Right renal cortex interstitium (tissue), 3 donors: ENCODE measurements at regions not wholly inside any gene's neighbourhood (a gene's known extent, or its start where the extent isn't known, plus 50 kb on each side); places are given as distances from the start of the nearest gene placed in this dataset.
A peak's percentile ranks its signal among the peaks of the same experiment; 100 is the strongest.
"Not testable (repeated sequence)": the region's sequence is repeated elsewhere in the genome, so short reads cannot be mapped to it uniquely, and the experiment has no call there.

ENCODE experiments used
- DNase-seq, 3 donors: peaks; one replicate each; pipeline ENCODE4 v3.0.0-alpha.2; 2013; ENCODE audit warnings: low read depth in 3 of 3, low spot score in 2 of 3

GRCh38 chr4:26199596-26199995 is 121.2 kb upstream of the RBPJ start:
- DNase-seq = no peak

- DNase-seq = no peak
Observed at GRCh38 chr4:26201120-26201519, 119.7 kb upstream of the RBPJ start.

GRCh38 chr4:26204249-26204825 is 116.5 kb upstream of the RBPJ start:
- DNase-seq = no peak

- DNase-seq = no peak
Observed at GRCh38 chr4:26204911-26205370, 115.9 kb upstream of the RBPJ start.

- peak in 1 of 3 donors; percentile 57 for DNase-seq
Observed at GRCh38 chr4:26206339-26206738, 114.5 kb upstream of the RBPJ start.

GRCh38 chr4:26206999-26207398 is 113.8 kb upstream of the RBPJ start:
- DNase-seq = no peak

GRCh38 chr4:26207631-26208030 is 113.2 kb upstream of the RBPJ start:
- no peak for DNase-seq

GRCh38 chr4:26208237-26208994 is 112.4 kb upstream of the RBPJ start:
- no peak for DNase-seq

GRCh38 chr4:26209378-26209777 is 111.4 kb upstream of the RBPJ start:
- not testable (repeated sequence) for DNase-seq

- no peak for DNase-seq
Observed at GRCh38 chr4:26212528-26212927, 108.3 kb upstream of the RBPJ start.

GRCh38 chr4:26213317-26213716 is 107.5 kb upstream of the RBPJ start:
- DNase-seq = no peak

GRCh38 chr4:26214994-26215393 is 105.8 kb upstream of the RBPJ start:
- DNase-seq = no peak

- no peak for DNase-seq
Observed at GRCh38 chr4:26215725-26216124, 105.1 kb upstream of the RBPJ start.

- DNase-seq = no peak
Observed at GRCh38 chr4:26217481-26217880, 103.3 kb upstream of the RBPJ start.

GRCh38 chr4:26217961-26218676 is 102.7 kb upstream of the RBPJ start:
- DNase-seq = no peak

- DNase-seq = no peak
Observed at GRCh38 chr4:26218677-26219605, 101.9 kb upstream of the RBPJ start.

- no peak for DNase-seq
Observed at GRCh38 chr4:26220696-26221095, 100.1 kb upstream of the RBPJ start.

- no peak for DNase-seq
Observed at GRCh38 chr4:26223155-26223554, 97.7 kb upstream of the RBPJ start.

- DNase-seq = peak in 1 of 3 donors; percentile 65
Observed at GRCh38 chr4:26226629-26227376, 94.0 kb upstream of the RBPJ start.
